Esophagus squamous epithelium (tissue), 5 donors: ENCODE measurements at regions not wholly inside any gene's neighbourhood (a gene's known extent, or its start where the extent isn't known, plus 50 kb on each side); places are given as distances from the start of the nearest gene placed in this dataset.

ENCODE experiments used
- DNase-seq: peaks from one replicate; lab custom pipeline; 2025; lab: John Stamatoyannopoulos, UW
- H3K27ac ChIP-seq, 4 donors: fragments of 200-600 bp; sonication (generic); one replicate each; pipeline ENCODE4 v1.5.1; 2016 to 2019; ENCODE audit warnings: mild to moderate bottlenecking in 1 of 4
- H3K27me3 ChIP-seq, 4 donors: fragments of 200-600 bp; sonication (generic); 1 replicate in 3 of 4; 2 replicates in 1 of 4; pipeline versions ENCODE4 v1.5.1 to v1.6.0; 2017 to 2021; ENCODE audit warnings: antibody characterized with exemption in 1 of 4
- H3K36me3 ChIP-seq, 3 donors: fragments of 200-600 bp; sonication (generic); one replicate each; pipeline ENCODE4 v1.5.1; 2016 to 2019
- H3K4me1 ChIP-seq, 3 donors: fragments of 200-600 bp; sonication (generic); one replicate each; pipeline ENCODE4 v1.5.1; 2017 to 2019
- H3K4me3 ChIP-seq, 4 donors: fragments of 200-600 bp; sonication (generic); 1 replicate in 3 of 4; 2 replicates in 1 of 4; pipeline ENCODE4 v1.5.1; 2016 to 2019; ENCODE audit warnings: mild to moderate bottlenecking in 2 of 4, moderate library complexity in 1 of 4
- H3K9me3 ChIP-seq, 3 donors: fragments of 200-600 bp; sonication (generic); one replicate each; pipeline ENCODE4 v1.5.1; 2016 to 2019
- CTCF ChIP-seq, 6 experiments: fragments of 450-650 bp in 4 of 6; fragments of 200-600 bp in 2 of 6; sonication (generic) in 2 of 6; IDR thresholded peaks; one replicate each; pipeline ENCODE4 v1.5.1; 2016 to 2019; ENCODE audit warnings: antibody characterized with exemption in 6 of 6, mild to moderate bottlenecking in 4 of 6, moderate library complexity in 4 of 6
- POLR2A ChIP-seq, 4 donors: fragments of 450-650 bp; IDR thresholded peaks; one replicate each; pipeline ENCODE4 v1.6.1; 2017; ENCODE audit warnings: antibody characterized with exemption in 4 of 4, mild to moderate bottlenecking in 4 of 4, moderate library complexity in 3 of 4
- WGBS, 2 donors: methylation state at CpG; one replicate each; pipeline ENCODE4 v1.1.5; 2018; 5-methylcytosine and 5-hydroxymethylcytosine counted together
- intact Hi-C: fragments of 100-400 bp; cut with DNase I; formaldehyde crosslinking; loops from one replicate; pipeline ENCODE4 v1.15.0; 2022
- donor health status: DM: yes; HTN: yes; CAD: no.

DNA sequence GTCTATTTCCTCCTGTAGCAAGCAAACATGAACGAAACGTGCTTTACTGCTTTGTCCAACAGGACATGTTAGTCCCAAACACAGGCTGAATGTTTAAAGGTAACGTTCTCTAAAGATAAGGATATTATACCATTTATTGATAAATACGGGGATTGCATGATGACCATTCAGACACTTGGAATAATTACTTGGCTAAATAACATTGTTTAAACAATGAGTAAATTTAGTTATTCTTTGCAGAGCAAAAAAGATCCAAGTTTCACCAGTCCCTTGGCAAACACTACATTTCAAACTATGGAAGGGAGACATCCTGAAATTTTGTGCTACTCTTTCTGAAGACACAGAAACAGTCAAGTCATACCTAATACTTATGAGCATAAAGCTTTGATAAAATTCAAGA lies 88.0 kb downstream of the ZNF280B start:
- intact Hi-C loops, result no loop called here
- no peaks in the 10 kb centered on the region for H3K9me3 ChIP-seq
- 47 to 51% methylated on average over 4 of the region's 4 CpGs for WGBS, 2 donors
- peaks cover 0 to 90% (median 0%) of the 10 kb centered on the region in 4 donors for H3K27me3 ChIP-seq
- H3K4me1 ChIP-seq, result no peaks in the 10 kb centered on the region
- H3K36me3 ChIP-seq, result no peaks in the 10 kb centered on the region
- no peak overlapping the region for H3K4me3 ChIP-seq
- DNase-seq, result no peak
- H3K27ac ChIP-seq, result no peak overlapping the region
- TF ChIP-seq CTCF (IDR thresholded peaks at IDR 0.05) (no peak), POLR2A (IDR thresholded peaks at IDR 0.05) (no peak)

DNA sequence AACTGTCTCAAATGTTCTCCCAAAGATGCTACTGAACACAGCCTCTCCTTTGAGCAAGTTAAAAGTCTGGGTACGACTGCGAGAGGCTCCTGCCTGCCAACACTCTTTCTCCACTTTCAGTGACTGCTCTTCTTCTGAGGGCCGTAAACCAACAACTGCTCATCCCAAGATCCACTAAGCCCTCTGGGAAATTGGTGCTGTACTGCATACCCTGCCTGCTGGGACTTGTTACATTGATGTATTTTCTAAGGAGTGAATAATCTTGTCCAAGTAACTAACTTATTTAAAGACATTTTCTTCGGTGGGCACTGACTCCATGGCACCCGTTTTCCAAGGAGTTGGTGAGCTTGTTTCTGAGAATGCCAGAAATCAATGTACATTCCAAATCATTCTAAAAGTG lies 87.2 kb downstream of the ZNF280B start:
- DNase-seq, result no peak
- Histone ChIP-seq H3K4me1 (no peaks in the 10 kb centered on the region), H3K36me3 (no peaks in the 10 kb centered on the region), H3K27ac (no peak overlapping the region), H3K27me3 (peaks cover 0 to 90% (median 0%) of the 10 kb centered on the region in 4 donors), H3K9me3 (no peaks in the 10 kb centered on the region), H3K4me3 (no peak overlapping the region)
- WGBS, 2 donors, result 72 to 75% methylated on average over 5 of the region's 5 CpGs
- intact Hi-C loops, result no loop called here
- TF ChIP-seq POLR2A (IDR thresholded peaks at IDR 0.05), result no peak
- TF ChIP-seq CTCF (IDR thresholded peaks at IDR 0.05), result no peak

DNA sequence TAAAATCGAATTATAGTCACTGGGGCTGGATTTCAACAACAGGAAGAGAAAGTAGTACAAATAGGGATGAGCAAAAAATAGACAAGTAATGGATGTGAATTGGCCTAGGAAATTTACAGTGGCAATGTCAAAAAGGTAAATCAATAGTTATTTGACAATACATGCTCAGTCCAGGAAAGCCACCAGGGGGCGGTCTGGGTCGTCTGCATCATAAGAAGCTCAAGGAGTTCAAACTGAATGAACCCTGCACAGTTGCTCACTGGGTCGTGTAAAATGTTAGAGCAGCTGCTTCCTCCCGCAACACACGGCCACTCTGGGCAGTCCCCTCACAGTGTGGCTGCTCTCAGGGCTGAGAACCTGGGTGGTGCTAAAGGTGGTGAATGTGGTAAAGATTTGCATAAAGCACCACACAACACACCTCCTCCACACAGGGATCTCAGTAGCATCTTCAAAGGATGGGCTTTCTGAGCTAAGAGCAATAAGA lies 85.9 kb downstream of the ZNF280B start:
- TF ChIP-seq CTCF (IDR thresholded peaks at IDR 0.05) (peak; percentile 44 to 61 (median 54)), POLR2A (IDR thresholded peaks at IDR 0.05) (no peak)

DNA sequence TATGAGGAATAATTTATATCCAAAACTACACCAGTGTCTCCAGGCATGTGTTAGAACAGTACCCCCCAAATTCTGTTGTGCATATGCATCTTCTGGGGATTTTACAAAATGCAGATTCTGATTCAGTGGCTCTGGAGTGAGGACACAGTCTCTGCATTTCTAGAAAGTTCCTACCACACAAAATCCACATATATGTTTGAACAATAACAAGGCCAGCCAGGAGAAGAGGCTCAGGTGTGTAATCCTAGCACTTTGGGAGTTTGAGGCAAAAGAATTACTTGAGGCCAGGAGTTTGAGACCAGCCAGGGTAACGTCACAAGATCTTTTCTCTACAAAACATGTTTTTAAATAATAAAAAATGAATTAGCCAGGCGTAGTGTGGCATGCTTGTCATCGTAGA lies 84.9 kb downstream of the ZNF280B start:
- H3K36me3 ChIP-seq, result no peaks in the 10 kb centered on the region
- no peak for DNase-seq
- intact Hi-C loops, result no loop called here
- no peak overlapping the region for H3K27ac ChIP-seq
- H3K4me3 ChIP-seq, result no peak overlapping the region
- no peak for TF ChIP-seq CTCF (IDR thresholded peaks at IDR 0.05)
- no peak for TF ChIP-seq POLR2A (IDR thresholded peaks at IDR 0.05)
- no peaks in the 10 kb centered on the region for H3K9me3 ChIP-seq
- peaks cover 0 to 92% (median 0%) of the 10 kb centered on the region in 4 donors for H3K27me3 ChIP-seq
- no peaks in the 10 kb centered on the region for H3K4me1 ChIP-seq
- WGBS, 2 donors, result 77 to 81% methylated on average over 3 of the region's 3 CpGs

More for the DNA sequence above, 85.9 kb downstream of the ZNF280B start:
- Histone ChIP-seq H3K4me3 (no peak overlapping the region), H3K9me3 (no peaks in the 10 kb centered on the region), H3K36me3 (no peaks in the 10 kb centered on the region), H3K27ac (no peak overlapping the region), H3K27me3 (peaks cover 0 to 89% (median 0%) of the 10 kb centered on the region in 4 donors), H3K4me1 (no peaks in the 10 kb centered on the region)
- intact Hi-C loops, result no loop called here
- peak; percentile 40 for DNase-seq
- 0% methylated on average over 6 of the region's 6 CpGs for WGBS, 2 donors

DNA sequence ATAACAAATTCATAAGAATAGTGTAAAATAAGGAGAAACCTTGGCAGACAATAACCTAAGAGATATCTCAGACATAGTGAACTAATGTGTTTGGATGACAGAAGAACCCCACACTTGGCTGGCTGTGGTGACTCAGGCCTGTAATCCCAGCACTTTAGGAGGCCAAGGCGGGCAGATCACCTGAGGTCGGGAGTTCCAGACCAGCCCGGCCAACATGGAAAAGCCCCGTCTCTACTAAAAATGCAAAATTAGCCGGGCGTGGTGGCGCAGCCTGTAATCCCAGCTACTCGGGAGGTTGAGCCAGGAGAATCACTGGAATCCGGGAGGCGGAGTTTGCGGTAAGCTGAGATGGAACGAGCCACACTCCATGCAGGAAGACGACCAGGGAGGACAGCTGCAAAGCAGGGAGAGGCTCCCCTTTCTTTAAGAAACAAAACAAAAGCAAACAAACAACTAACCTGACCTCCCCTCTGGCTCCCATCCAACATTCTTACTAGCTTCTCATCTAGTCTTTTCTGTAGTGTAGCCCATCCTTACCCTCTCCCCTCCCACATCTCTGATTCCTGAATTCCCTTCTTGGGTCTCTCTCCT lies 84.2 kb downstream of the ZNF280B start:
- TF ChIP-seq POLR2A (IDR thresholded peaks at IDR 0.05), result no peak
- TF ChIP-seq CTCF (IDR thresholded peaks at IDR 0.05), result no peak
- Histone ChIP-seq H3K27me3 (peaks cover 0 to 93% (median 0%) of the 10 kb centered on the region in 4 donors), H3K27ac (no peak overlapping the region), H3K4me3 (no peak overlapping the region), H3K9me3 (no peaks in the 10 kb centered on the region), H3K4me1 (no peaks in the 10 kb centered on the region), H3K36me3 (no peaks in the 10 kb centered on the region)
- DNase-seq, result no peak
- intact Hi-C loops, result no loop called here
- 36 to 49% methylated on average over 8 to 10 of the region's 13 CpGs for WGBS, 2 donors
